Psoas muscle (tissue), 7 donors: ENCODE measurements at regions not wholly inside any gene's neighbourhood (a gene's known extent, or its start where the extent isn't known, plus 50 kb on each side); places are given as distances from the start of the nearest gene placed in this dataset.
"Not testable (repeated sequence)": the region's sequence is repeated elsewhere in the genome, so short reads cannot be mapped to it uniquely, and the experiment has no call there.

Experiments used
- ATAC-seq, 4 donors: fragments of 200-7000 bp; cut with Tn5 transposase; one replicate each; pipeline ENCODE4 v1.9.1; 2020; ENCODE audit warnings: moderate library complexity in 3 of 4, mild to moderate bottlenecking in 2 of 4
- DNase-seq, 2 donors: peaks; one replicate each; pipeline ENCODE4 v3.0.0-alpha.2; 2020
- H3K27ac ChIP-seq: fragments of 200-600 bp; one replicate; pipeline ENCODE4 v1.8.0; 2022
- H3K27me3 ChIP-seq, 3 donors: fragments of 200-600 bp in 1 of 3; one replicate each; pipeline versions ENCODE4 v1.6.1 to v1.8.0; 2013 to 2022; ENCODE audit warnings: low read length in 2 of 3, mild to moderate bottlenecking in 2 of 3, moderate library complexity in 1 of 3; ENCODE audit not compliant: insufficient read depth in 3 of 3
- H3K36me3 ChIP-seq, 2 donors: fragments of 200-600 bp in 1 of 2; one replicate each; pipeline versions ENCODE4 v1.6.1 to v1.8.0; 2013 to 2022; ENCODE audit warnings: low read depth in 1 of 2, mild to moderate bottlenecking in 1 of 2, moderate library complexity in 1 of 2; ENCODE audit not compliant: insufficient read depth in 1 of 2
- H3K4me1 ChIP-seq: fragments of 200-600 bp; one replicate; pipeline ENCODE4 v1.8.0; 2022
- H3K4me3 ChIP-seq: fragments of 200-600 bp; one replicate; pipeline ENCODE4 v1.8.0; 2022; ENCODE audit warnings: mild to moderate bottlenecking
- H3K9me3 ChIP-seq: fragments of 200-600 bp; one replicate; pipeline ENCODE4 v1.8.0; 2022
- WGBS, 3 donors: extraction: QIAGEN DNeasy Blood & Tissue Kit; methylation state at CpG; one replicate each; pipeline versions ENCODE4 v1.1.6 to v1.1.7; 2013; 5-methylcytosine and 5-hydroxymethylcytosine counted together
- intact Hi-C, 2 donors: fragments of 100-400 bp; cut with DNase I; formaldehyde crosslinking; loops; one replicate each; pipeline versions ENCODE4 v1.11.0 to v1.14.2; 2022
- TF ChIP-seq, protein P1 (sequence below): fragments of 200-600 bp; IDR thresholded peaks from one replicate; pipeline ENCODE4 v1.8.0; 2022; ENCODE audit warnings: antibody characterized with exemption
- donor health status: healthy with polysubstance abuse.
- donor health status: DM: no; HTN: no; CAD: no; lungs with moderate emphysema.
- donor health status: Bipolar disorder and iron deficiency.
- donor health status: healthy.
- donor health status: DM: yes; HTN: yes; CAD: no.
- donor health status: DM: no; HTN: no; CAD: no.
- donor health status: DM: yes; HTN: yes; CAD: no.

DNA sequence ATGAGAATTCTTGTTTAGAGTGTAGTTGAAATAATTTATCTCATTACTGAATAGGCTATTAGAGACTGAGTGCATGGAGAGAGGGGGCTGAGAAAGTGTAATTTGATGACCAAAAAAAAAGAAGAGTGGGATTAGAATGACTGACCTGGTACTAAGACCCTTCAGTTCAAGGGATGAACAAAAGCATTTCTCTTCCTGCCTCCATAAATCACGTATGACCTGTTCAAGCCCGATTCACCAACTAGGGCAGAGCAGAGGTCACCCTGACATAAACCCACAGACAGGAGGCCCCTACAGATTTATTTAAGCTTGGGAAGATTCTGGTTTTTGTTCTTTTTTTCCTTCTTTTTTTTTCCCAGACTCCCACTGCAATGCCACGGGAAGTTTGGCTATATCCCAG is 123.7 kb upstream of the COP1 start:
- Histone ChIP-seq H3K27ac (no peak overlapping the region), H3K9me3 (no peaks in the 10 kb centered on the region), H3K36me3 (no peaks in the 10 kb centered on the region), H3K4me1 (no peaks in the 10 kb centered on the region), H3K27me3 (no peaks in the 10 kb centered on the region), H3K4me3 (no peak overlapping the region)
- TF ChIP-seq, protein P1, sequence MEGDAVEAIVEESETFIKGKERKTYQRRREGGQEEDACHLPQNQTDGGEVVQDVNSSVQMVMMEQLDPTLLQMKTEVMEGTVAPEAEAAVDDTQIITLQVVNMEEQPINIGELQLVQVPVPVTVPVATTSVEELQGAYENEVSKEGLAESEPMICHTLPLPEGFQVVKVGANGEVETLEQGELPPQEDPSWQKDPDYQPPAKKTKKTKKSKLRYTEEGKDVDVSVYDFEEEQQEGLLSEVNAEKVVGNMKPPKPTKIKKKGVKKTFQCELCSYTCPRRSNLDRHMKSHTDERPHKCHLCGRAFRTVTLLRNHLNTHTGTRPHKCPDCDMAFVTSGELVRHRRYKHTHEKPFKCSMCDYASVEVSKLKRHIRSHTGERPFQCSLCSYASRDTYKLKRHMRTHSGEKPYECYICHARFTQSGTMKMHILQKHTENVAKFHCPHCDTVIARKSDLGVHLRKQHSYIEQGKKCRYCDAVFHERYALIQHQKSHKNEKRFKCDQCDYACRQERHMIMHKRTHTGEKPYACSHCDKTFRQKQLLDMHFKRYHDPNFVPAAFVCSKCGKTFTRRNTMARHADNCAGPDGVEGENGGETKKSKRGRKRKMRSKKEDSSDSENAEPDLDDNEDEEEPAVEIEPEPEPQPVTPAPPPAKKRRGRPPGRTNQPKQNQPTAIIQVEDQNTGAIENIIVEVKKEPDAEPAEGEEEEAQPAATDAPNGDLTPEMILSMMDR, result no peak
- WGBS, 3 donors, result 11 to 15% (median 14%) methylated on average over 3 of the region's 3 CpGs
- DNase-seq, result no peak
- intact Hi-C loops, result no loop called here
- no peak for ATAC-seq

DNA sequence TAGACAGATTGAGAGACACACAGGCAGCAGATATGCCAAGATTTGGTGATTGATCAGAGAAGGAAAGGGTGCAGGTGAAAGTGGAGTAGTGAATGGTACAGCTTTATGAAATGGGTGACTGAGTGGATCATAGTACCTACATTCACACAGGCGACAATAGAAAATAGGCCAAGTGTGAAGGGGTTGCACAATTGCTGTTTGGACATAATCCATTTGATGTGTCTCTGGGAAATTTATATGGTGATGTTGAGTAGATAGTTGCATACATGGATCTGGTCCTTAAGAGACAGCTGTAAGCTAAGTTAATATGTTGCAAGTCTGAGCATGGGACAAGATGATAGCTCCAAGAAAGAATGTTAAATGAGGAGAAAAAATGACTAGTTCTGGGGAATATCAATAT is 118.6 kb upstream of the COP1 start:
- Histone ChIP-seq H3K36me3 (no peaks in the 10 kb centered on the region), H3K4me1 (no peaks in the 10 kb centered on the region), H3K27ac (no peak overlapping the region), H3K4me3 (no peak overlapping the region), H3K27me3 (no peaks in the 10 kb centered on the region), H3K9me3 (no peaks in the 10 kb centered on the region)
- DNase-seq, result no peak
- intact Hi-C loops, result no loop called here
- ATAC-seq, result no peak
- 82 to 93% (median 88%) methylated on average over 1 of the region's 1 CpG for WGBS, 3 donors
- TF ChIP-seq, protein P1, result no peak

DNA sequence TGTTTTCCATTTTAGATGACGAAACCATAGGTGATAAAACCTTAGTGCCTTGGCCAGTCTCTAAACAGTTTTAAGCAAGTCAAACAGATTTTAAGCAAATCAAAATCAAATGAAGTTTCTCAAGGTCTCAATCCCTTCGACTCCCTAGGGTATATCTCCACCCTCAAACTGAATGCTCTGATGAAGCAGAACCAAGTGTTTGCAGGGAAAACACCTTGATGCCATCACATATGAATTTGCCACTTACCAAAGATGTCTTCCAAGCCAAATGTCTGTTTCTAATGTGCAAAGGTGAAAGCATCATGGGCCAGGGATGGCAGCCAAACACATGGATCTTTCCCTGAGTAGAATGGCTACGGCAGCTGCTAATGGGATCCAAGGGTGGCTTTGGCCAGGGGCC is 116.4 kb upstream of the COP1 start:
- H3K36me3 ChIP-seq, result no peaks in the 10 kb centered on the region
- DNase-seq (no peak), ATAC-seq (no peak)
- H3K27ac ChIP-seq, result no peak overlapping the region
- H3K4me1 ChIP-seq, result no peaks in the 10 kb centered on the region
- intact Hi-C loops, result no loop called here
- 65 to 68% (median 67%) methylated on average over 3 of the region's 3 CpGs for WGBS, 3 donors
- no peak overlapping the region for H3K4me3 ChIP-seq
- H3K9me3 ChIP-seq, result no peaks in the 10 kb centered on the region
- H3K27me3 ChIP-seq, result no peaks in the 10 kb centered on the region
- TF ChIP-seq, protein P1, result no peak

DNA sequence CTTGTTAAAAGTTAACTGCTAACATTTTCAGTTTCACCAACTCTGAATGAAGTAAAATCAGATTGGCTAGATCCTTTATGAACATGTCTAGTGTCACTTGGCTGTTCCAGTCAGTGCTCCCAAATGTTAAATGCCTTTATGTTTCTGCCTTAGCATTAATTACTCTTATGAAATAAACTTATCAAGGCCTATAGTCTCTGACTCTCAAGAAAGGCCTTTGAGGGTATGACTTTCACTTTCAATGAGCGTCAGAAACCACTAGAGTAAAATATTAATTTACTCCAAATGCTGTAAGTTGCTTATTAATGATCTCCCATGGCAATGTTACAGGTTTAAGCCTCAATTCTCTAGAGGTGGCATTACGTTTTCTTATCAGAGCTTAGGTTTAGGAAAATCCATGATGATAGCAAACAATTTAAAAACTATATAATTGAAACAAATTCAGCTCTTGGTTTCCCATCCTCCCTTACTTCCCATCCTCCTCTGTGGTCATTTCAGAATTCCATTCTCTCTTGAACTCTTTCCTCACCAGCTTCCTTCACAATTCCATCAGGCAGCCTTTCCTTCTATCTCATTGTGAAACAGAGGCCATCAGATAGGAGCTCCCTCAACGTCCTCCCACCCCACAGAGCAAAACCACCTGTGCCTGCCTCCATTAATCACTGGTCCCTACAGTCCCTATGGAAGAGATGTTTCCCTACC is 108.6 kb upstream of the COP1 start:
- TF ChIP-seq, protein P1, result no peak
- 44 to 54% (median 53%) methylated on average over 3 of the region's 3 CpGs for WGBS, 3 donors
- Histone ChIP-seq H3K9me3 (no peaks in the 10 kb centered on the region), H3K36me3 (no peaks in the 10 kb centered on the region), H3K27ac (no peak overlapping the region), H3K4me1 (no peaks in the 10 kb centered on the region), H3K27me3 (no peaks in the 10 kb centered on the region), H3K4me3 (no peak overlapping the region)
- intact Hi-C loops, result no loop called here
- DNase-seq (no peak), ATAC-seq (no peak)

GRCh38 chr1:176296602-176297001 is 89.5 kb upstream of the COP1 start:
- intact Hi-C loops, H3K27ac ChIP-seq, ATAC-seq, H3K4me3 ChIP-seq, DNase-seq, H3K36me3 ChIP-seq, H3K27me3 ChIP-seq, H3K4me1 ChIP-seq: not testable (repeated sequence)
- H3K9me3 ChIP-seq, result peaks cover 12% of the 10 kb centered on the region
- WGBS, 3 donors, result 93 to 97% (median 94%) methylated on average over 6 of the region's 6 CpGs
